ENCODE measurements at regions not wholly inside any gene's neighbourhood (a gene's known extent, or its start where the extent isn't known, plus 50 kb on each side); places are given as distances from the start of the nearest gene placed in this dataset.
"Not testable (repeated sequence)": the region's sequence is repeated elsewhere in the genome, so short reads cannot be mapped to it uniquely, and the experiment has no call there.

- no peak for DNase-seq
Measured at GRCh38 chr2:7436096-7436906, 519.1 kb downstream of the RNF144A start.

- DNase-seq = no peak
Measured at GRCh38 chr2:7437141-7437540, 519.9 kb downstream of the RNF144A start.

GRCh38 chr2:7437716-7438632 is 520.8 kb downstream of the RNF144A start:
- DNase-seq = no peak

GRCh38 chr2:7438855-7439254 is 521.6 kb downstream of the RNF144A start:
- DNase-seq = no peak

GRCh38 chr2:7440977-7441376 is 523.8 kb downstream of the RNF144A start:
- DNase-seq = no peak

- not testable (repeated sequence) for DNase-seq
Measured at GRCh38 chr2:7441841-7442240, 524.6 kb downstream of the RNF144A start.

- no peak for DNase-seq
Measured at GRCh38 chr2:7444626-7445025, 527.4 kb downstream of the RNF144A start.

- DNase-seq = no peak
Measured at GRCh38 chr2:7448578-7449264, 531.5 kb downstream of the RNF144A start.

GRCh38 chr2:7449298-7449697 is 532.1 kb downstream of the RNF144A start:
- DNase-seq = peak; percentile 42

- no peak for DNase-seq
Measured at GRCh38 chr2:7450188-7450832, 533.1 kb downstream of the RNF144A start.

- no peak for DNase-seq
Measured at GRCh38 chr2:7450833-7451190, 533.6 kb downstream of the RNF144A start.

- no peak for DNase-seq
Measured at GRCh38 chr2:7452110-7452876, 535.1 kb downstream of the RNF144A start.

- no peak for DNase-seq
Measured at GRCh38 chr2:7454592-7454991, 537.4 kb downstream of the RNF144A start.

- DNase-seq = no peak
Measured at GRCh38 chr2:7456762-7457161, 539.5 kb downstream of the RNF144A start.

GRCh38 chr2:7458066-7458465 is 540.9 kb downstream of the RNF144A start:
- DNase-seq = no peak

GRCh38 chr2:7467782-7468447 is 550.7 kb downstream of the RNF144A start:
- DNase-seq = no peak

GRCh38 chr2:7468448-7468828 is 551.2 kb downstream of the RNF144A start:
- no peak for DNase-seq

- no peak for DNase-seq
Measured at GRCh38 chr2:7468955-7469354, 551.7 kb downstream of the RNF144A start.

- no peak for DNase-seq
Measured at GRCh38 chr2:7471185-7471584, 554.0 kb downstream of the RNF144A start.

- DNase-seq = no peak
Measured at GRCh38 chr2:7472465-7472864, 555.3 kb downstream of the RNF144A start.

GRCh38 chr2:7473135-7473771 is 556.0 kb downstream of the RNF144A start:
- DNase-seq = no peak
